Bronchial epithelial cell (primary cell): ENCODE measurements at regions not wholly inside any gene's neighbourhood (a gene's known extent, or its start where the extent isn't known, plus 50 kb on each side); places are given as distances from the start of the nearest gene placed in this dataset.

Source experiments
- DNase-seq: peaks from one replicate; pipeline ENCODE4 v3.0.0-alpha.2; 2010; ENCODE audit warnings: low read depth
- FAIRE-seq: peaks from 2 replicates; lab custom pipeline; 2011; peaks lifted over from hg19 to GRCh38; lab: Jason Lieb, UNC
- H3K27me3 ChIP-seq: 2 replicates; pipeline ENCODE4 v1.5.1; 2011; ENCODE audit warnings: low read length; ENCODE audit not compliant: control insufficient read depth, insufficient read depth
- H3K36me3 ChIP-seq: 2 replicates; pipeline ENCODE4 v1.5.1; 2011; ENCODE audit warnings: low read length; ENCODE audit not compliant: control insufficient read depth, insufficient read depth
- H3K4me3 ChIP-seq: 2 replicates; pipeline ENCODE4 v1.5.1; 2011; ENCODE audit warnings: mild to moderate bottlenecking, low read depth, low read length, control low read depth
- TF ChIP-seq, protein P1 (sequence below): IDR thresholded peaks from 2 replicates; pipeline ENCODE4 v1.5.1; 2011; ENCODE audit warnings: mild to moderate bottlenecking, moderate library complexity, low read length, control low read depth, inconsistent platforms; ENCODE audit not compliant: insufficient read depth, severe bottlenecking

DNA sequence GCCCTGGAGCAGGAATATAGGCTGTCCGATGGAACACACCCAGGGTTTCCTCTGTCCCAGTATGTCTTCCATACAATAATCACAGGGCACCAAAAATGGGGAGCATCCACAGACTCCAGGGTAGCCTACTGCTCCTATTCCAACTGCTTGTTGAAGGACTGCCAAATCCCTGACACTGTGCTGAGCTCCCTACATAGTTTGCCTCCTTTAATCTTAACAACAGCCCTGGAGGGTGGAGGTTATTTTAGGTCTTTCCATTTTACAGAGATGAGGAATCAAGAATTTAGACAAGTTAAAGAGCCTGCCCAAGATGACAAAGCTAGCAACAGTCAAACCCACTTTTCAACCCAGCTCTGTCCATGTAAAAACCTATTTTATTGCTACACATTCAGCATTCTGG, 790.4 kb downstream of the DIAPH3 start:
- TF ChIP-seq, protein P1, sequence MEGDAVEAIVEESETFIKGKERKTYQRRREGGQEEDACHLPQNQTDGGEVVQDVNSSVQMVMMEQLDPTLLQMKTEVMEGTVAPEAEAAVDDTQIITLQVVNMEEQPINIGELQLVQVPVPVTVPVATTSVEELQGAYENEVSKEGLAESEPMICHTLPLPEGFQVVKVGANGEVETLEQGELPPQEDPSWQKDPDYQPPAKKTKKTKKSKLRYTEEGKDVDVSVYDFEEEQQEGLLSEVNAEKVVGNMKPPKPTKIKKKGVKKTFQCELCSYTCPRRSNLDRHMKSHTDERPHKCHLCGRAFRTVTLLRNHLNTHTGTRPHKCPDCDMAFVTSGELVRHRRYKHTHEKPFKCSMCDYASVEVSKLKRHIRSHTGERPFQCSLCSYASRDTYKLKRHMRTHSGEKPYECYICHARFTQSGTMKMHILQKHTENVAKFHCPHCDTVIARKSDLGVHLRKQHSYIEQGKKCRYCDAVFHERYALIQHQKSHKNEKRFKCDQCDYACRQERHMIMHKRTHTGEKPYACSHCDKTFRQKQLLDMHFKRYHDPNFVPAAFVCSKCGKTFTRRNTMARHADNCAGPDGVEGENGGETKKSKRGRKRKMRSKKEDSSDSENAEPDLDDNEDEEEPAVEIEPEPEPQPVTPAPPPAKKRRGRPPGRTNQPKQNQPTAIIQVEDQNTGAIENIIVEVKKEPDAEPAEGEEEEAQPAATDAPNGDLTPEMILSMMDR = no peak
- Histone ChIP-seq H3K36me3 (no peaks in the 10 kb centered on the region), H3K4me3 (no peak overlapping the region), H3K27me3 (no peaks in the 10 kb centered on the region)
- FAIRE-seq (no peak), DNase-seq (no peak)

DNA sequence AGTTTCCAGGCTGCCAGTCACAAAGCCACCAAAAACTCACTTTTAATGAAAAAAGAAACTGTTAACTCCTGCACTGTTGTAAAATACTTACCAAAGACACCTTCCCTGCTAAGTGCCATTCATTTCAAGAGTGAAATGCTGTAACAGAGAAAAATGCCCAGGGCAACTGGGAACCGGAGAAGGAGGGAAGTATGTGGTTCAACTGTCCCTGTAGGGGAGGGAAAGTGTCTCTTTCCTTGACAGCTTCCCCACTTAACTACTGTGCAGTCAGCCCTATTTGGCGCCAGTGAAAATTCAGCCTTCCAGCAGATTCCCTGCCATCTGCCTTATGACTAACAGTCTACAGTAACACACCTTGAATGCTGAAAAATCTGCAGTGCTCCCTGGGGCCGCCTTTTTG, 789.0 kb downstream of the DIAPH3 start:
- DNase-seq (no peak), FAIRE-seq (no peak)
- no peaks in the 10 kb centered on the region for H3K36me3 ChIP-seq
- H3K4me3 ChIP-seq = no peak overlapping the region
- no peaks in the 10 kb centered on the region for H3K27me3 ChIP-seq
- TF ChIP-seq, protein P1 = no peak

DNA sequence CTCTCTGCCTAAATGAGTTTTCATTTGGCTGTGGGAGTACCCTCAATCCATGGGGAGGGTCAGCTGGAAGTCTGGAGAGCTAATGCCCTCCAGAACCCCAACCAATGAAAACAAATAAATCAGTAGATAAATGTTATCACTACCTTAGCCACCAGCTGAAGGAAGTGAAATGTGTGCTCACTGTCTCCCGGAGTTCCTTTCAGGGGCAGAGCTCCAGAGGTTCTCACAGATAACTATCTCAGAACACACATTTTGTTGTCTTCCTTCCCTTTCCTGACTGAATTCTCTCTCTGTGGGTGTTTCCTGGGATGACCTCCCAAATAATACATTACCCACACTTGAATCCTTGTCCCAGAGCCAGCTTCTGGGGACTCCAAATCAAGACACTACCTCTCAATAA, 779.6 kb downstream of the DIAPH3 start:
- Histone ChIP-seq H3K36me3 (no peaks in the 10 kb centered on the region), H3K27me3 (no peaks in the 10 kb centered on the region), H3K4me3 (no peak overlapping the region)
- FAIRE-seq (no peak), DNase-seq (no peak)
- TF ChIP-seq, protein P1 = no peak

- DNase-seq (peak; percentile 53), FAIRE-seq (no peak)
- TF ChIP-seq, protein P1 = peak; percentile 81
- Histone ChIP-seq H3K4me3 (no peak overlapping the region), H3K36me3 (no peaks in the 10 kb centered on the region), H3K27me3 (no peaks in the 10 kb centered on the region)
Measured at GRCh38 chr13:59391696-59392095, 772.0 kb downstream of the DIAPH3 start.

- Histone ChIP-seq H3K36me3 (no peaks in the 10 kb centered on the region), H3K27me3 (no peaks in the 10 kb centered on the region), H3K4me3 (no peak overlapping the region)
- DNase-seq (no peak), FAIRE-seq (no peak)
- TF ChIP-seq, protein P1 = no peak
Measured at GRCh38 chr13:59392328-59392727, 771.4 kb downstream of the DIAPH3 start.

DNA sequence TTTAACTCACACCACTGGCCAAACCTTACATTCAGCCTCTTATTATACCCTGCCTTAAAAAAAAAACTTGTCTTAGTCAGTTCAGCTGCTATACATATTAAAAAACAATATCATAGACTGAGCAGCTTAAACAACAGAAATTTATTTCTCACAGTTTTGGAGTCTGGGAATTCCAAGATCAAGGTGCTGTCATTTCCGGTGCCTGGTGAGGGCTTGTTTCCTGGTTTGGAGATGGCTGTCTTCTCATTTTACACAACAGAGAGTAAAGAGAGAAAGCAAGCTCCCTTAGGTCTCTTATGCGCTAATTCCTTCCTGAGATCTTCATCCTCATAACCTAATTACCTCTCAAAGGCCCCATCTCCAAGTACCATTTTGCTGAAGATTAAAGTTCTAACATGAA, 769.2 kb downstream of the DIAPH3 start:
- TF ChIP-seq, protein P1 = no peak
- FAIRE-seq (no peak), DNase-seq (no peak)
- no peaks in the 10 kb centered on the region for H3K27me3 ChIP-seq
- no peaks in the 10 kb centered on the region for H3K36me3 ChIP-seq
- no peak overlapping the region for H3K4me3 ChIP-seq
